Thoracic aorta (tissue), 2 donors: ENCODE measurements at regions not wholly inside any gene's neighbourhood (a gene's known extent, or its start where the extent isn't known, plus 50 kb on each side); places are given as distances from the start of the nearest gene placed in this dataset.

Experiments
- ATAC-seq: fragments of 150-250 bp; one replicate; pipeline ENCODE4 v1.8.0; 2017; ENCODE audit warnings: low read depth; ENCODE audit not compliant: insufficient number of reproducible peaks, low FRiP score
- DNase-seq: peaks from one replicate; pipeline ENCODE4 v3.0.0-alpha.2; 2020; ENCODE audit warnings: low spot score
- H3K27ac ChIP-seq, 2 donors: fragments of 200-600 bp; sonication (generic); 1 replicate in 1 of 2; 2 replicates in 1 of 2; pipeline ENCODE4 v1.5.1; 2016; ENCODE audit warnings: mild to moderate bottlenecking in 2 of 2, moderate library complexity in 2 of 2
- H3K27me3 ChIP-seq: fragments of 200-600 bp; sonication (generic); replicated peaks from 2 replicates; pipeline ENCODE4 v1.6.0; 2016; ENCODE audit warnings: mild to moderate bottlenecking; ENCODE audit not compliant: insufficient read depth
- H3K36me3 ChIP-seq: fragments of 200-600 bp; sonication (generic); one replicate; pipeline ENCODE4 v1.5.1; 2016
- H3K4me1 ChIP-seq, 2 donors: fragments of 200-600 bp; sonication (generic); 1 replicate in 1 of 2; 2 replicates in 1 of 2; pipeline versions ENCODE4 v1.5.1 to v1.6.0; 2016; ENCODE audit warnings: low read depth in 2 of 2, mild to moderate bottlenecking in 1 of 2; ENCODE audit not compliant: control insufficient read depth in 1 of 2
- H3K4me3 ChIP-seq: fragments of 200-600 bp; sonication (generic); 2 replicates; pipeline ENCODE4 v1.5.1; 2016; ENCODE audit warnings: mild to moderate bottlenecking
- H3K9me3 ChIP-seq: fragments of 200-600 bp; sonication (generic); 2 replicates; pipeline ENCODE4 v1.5.1; 2016
- TF ChIP-seq, protein P1 (sequence below): fragments of 200-600 bp; sonication (generic); IDR thresholded peaks from one replicate; pipeline ENCODE4 v1.5.1; 2019; ENCODE audit warnings: antibody characterized with exemption

DNA sequence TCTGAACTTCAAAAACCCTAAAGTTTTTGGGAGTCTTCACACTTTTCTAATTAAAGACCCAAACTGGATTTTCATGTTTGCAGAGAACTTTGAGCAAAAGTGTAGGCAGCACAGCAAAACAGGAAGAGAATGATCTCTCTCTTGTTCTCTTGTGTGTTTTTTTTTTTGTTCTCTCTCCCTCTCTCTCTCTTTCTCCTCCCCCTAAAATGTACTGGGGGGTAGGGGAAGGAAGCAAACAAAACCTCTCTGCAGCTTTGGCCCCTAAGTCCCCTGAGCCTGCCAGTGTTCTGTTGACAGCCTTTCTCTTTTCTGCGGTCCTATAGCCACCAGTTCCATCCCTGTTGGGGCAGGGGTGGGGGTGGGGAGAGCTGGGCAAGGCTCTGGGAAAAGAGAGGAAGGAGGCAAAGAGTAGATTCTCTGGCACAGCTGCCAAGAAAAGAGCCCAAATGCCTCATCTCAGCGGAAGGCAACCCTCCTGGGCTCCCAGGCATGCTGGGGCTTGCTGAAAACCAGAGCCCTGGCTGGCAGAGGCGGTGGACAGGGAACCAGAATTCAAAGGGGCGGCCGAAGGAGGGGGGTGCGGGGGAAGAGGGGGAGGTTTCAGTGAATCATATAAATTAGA is 295.3 kb downstream of the SOX9 start:
- H3K4me1 ChIP-seq = peaks cover 0 to 10% of the 10 kb centered on the region in 2 donors
- H3K4me3 ChIP-seq = no peak overlapping the region
- no peaks in the 10 kb centered on the region for H3K36me3 ChIP-seq
- ATAC-seq (no peak), DNase-seq (no peak)
- H3K27me3 ChIP-seq = no peaks in the 10 kb centered on the region
- H3K27ac ChIP-seq = no peak overlapping the region
- TF ChIP-seq, protein P1, sequence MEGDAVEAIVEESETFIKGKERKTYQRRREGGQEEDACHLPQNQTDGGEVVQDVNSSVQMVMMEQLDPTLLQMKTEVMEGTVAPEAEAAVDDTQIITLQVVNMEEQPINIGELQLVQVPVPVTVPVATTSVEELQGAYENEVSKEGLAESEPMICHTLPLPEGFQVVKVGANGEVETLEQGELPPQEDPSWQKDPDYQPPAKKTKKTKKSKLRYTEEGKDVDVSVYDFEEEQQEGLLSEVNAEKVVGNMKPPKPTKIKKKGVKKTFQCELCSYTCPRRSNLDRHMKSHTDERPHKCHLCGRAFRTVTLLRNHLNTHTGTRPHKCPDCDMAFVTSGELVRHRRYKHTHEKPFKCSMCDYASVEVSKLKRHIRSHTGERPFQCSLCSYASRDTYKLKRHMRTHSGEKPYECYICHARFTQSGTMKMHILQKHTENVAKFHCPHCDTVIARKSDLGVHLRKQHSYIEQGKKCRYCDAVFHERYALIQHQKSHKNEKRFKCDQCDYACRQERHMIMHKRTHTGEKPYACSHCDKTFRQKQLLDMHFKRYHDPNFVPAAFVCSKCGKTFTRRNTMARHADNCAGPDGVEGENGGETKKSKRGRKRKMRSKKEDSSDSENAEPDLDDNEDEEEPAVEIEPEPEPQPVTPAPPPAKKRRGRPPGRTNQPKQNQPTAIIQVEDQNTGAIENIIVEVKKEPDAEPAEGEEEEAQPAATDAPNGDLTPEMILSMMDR = no peak
- peaks cover 7% of the 10 kb centered on the region for H3K9me3 ChIP-seq

DNA sequence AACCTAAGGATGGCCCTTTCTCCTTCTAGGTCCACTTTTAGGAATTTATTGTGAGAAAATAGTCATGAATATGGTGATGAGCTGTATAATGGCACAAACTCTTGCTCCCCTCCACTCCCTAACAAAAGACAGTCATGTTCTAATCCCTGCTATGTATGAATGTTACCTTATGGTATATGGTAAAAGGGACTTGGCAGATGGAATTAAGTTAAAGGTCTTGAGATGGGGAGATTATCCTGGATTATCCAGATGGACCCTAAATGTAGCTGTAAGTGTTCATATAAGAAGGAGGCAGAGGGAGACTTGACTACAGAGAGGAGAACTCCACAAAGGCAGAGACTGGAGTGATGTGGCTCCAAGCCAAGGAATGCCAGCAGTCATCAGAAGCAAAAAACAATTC is 296.1 kb downstream of the SOX9 start:
- Histone ChIP-seq H3K36me3 (no peaks in the 10 kb centered on the region), H3K4me3 (no peak overlapping the region), H3K9me3 (peaks cover 7% of the 10 kb centered on the region), H3K4me1 (peaks cover 0 to 17% of the 10 kb centered on the region in 2 donors), H3K27ac (no peak overlapping the region), H3K27me3 (no peaks in the 10 kb centered on the region)
- no peak for ATAC-seq
- TF ChIP-seq, protein P1 = no peak
- no peak for DNase-seq

GRCh38 chr17:72417627-72418026 is 296.8 kb downstream of the SOX9 start:
- Histone ChIP-seq H3K27me3 (no peaks in the 10 kb centered on the region), H3K4me1 (peaks cover 0 to 20% of the 10 kb centered on the region in 2 donors), H3K36me3 (no peaks in the 10 kb centered on the region), H3K9me3 (peaks cover 7% of the 10 kb centered on the region), H3K27ac (no peak overlapping the region), H3K4me3 (no peak overlapping the region)
- no peak for DNase-seq
- TF ChIP-seq, protein P1 = no peak
- no peak for ATAC-seq

- no peak for DNase-seq
- H3K27ac ChIP-seq = no peak overlapping the region
- peaks cover 0 to 24% of the 10 kb centered on the region in 2 donors for H3K4me1 ChIP-seq
- peaks cover 7% of the 10 kb centered on the region for H3K9me3 ChIP-seq
- no peaks in the 10 kb centered on the region for H3K36me3 ChIP-seq
- ATAC-seq = no peak
- no peaks in the 10 kb centered on the region for H3K27me3 ChIP-seq
- TF ChIP-seq, protein P1 = no peak
- no peak overlapping the region for H3K4me3 ChIP-seq
These were observed 299.3 kb downstream of the SOX9 start for GRCh38 chr17:72419866-72420774.

- H3K27me3 ChIP-seq = no peaks in the 10 kb centered on the region
- ATAC-seq (no peak), DNase-seq (no peak)
- TF ChIP-seq, protein P1 = no peak
- H3K36me3 ChIP-seq = no peaks in the 10 kb centered on the region
- peaks cover 0 to 24% of the 10 kb centered on the region in 2 donors for H3K4me1 ChIP-seq
- H3K9me3 ChIP-seq = peaks cover 7% of the 10 kb centered on the region
- no peak overlapping the region for H3K27ac ChIP-seq
- no peak overlapping the region for H3K4me3 ChIP-seq
These were observed 299.9 kb downstream of the SOX9 start for GRCh38 chr17:72420775-72421127.
